ENCODE measurements at regions not wholly inside any gene's neighbourhood (a gene's known extent, or its start where the extent isn't known, plus 50 kb on each side); places are given as distances from the start of the nearest gene placed in this dataset.

GRCh38 chr18:51339856-51340255 lies 142.4 kb upstream of the MEX3C start:
- TF ChIP-seq CTCF (IDR thresholded peaks at IDR 0.05) (no peak), EZH2 (IDR thresholded peaks at IDR 0.05) (no peak)

Data from neural progenitor cell (in vitro differentiated cells).